GM12865 (cell line): ENCODE measurements at regions not wholly inside any gene's neighbourhood (a gene's known extent, or its start where the extent isn't known, plus 50 kb on each side); places are given as distances from the start of the nearest gene placed in this dataset.
A peak's percentile ranks its signal among the peaks of the same experiment; 100 is the strongest.
"Not testable (repeated sequence)": the region's sequence is repeated elsewhere in the genome, so short reads cannot be mapped to it uniquely, and the experiment has no call there.

ENCODE experiments used
- DNase-seq: peaks from one replicate; pipeline ENCODE4 v3.0.0; 2010; ENCODE audit warnings: low read depth
- H3K4me3 ChIP-seq: 2 replicates; pipeline ENCODE4 v1.5.1; 2011; ENCODE audit warnings: mild to moderate bottlenecking, low read depth, low read length, control low read depth
- CTCF ChIP-seq: IDR thresholded peaks from 2 replicates; pipeline ENCODE4 v1.5.1; 2011; ENCODE audit warnings: low read length, control low read depth, low read depth, inconsistent platforms; ENCODE audit not compliant: insufficient read depth; ENCODE audit errors: missing control alignments

- TF ChIP-seq CTCF: no peak
- no peak for DNase-seq
- H3K4me3 ChIP-seq: no peak overlapping the region
Observed at GRCh38 chr1:184878602-184879001, 95.7 kb downstream of the NIBAN1 start.

DNA sequence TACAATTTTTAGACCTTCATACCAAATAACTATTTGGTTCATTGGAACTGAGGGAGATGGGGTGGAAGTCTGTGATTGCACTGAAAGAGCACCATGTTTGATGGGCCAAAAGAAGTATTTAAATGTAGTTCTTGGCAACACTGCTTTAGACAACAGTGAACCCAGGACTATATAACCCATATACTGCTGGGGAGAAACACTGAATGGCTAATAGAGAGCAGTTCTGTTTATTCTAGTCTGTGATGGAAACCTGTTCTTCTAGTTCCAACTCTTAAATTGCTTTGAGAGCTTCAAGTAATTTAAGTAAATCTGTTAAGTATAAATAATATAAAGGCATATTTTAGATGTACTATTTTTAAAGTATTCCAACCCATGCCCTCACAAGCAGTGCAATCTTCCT lies 96.3 kb downstream of the NIBAN1 start:
- no peak overlapping the region for H3K4me3 ChIP-seq
- no peak for DNase-seq
- no peak for TF ChIP-seq CTCF

GRCh38 chr1:184876015-184876414 lies 98.3 kb downstream of the NIBAN1 start:
- not testable (repeated sequence) for H3K4me3 ChIP-seq, DNase-seq

GRCh38 chr1:184875218-184875617 lies 99.1 kb downstream of the NIBAN1 start:
- DNase-seq: no peak
- TF ChIP-seq CTCF: no peak
- no peak overlapping the region for H3K4me3 ChIP-seq

GRCh38 chr1:184870319-184870718 lies 104.0 kb downstream of the NIBAN1 start:
- no peak overlapping the region for H3K4me3 ChIP-seq
- TF ChIP-seq CTCF: no peak
- DNase-seq: peak; percentile 82

GRCh38 chr1:184867866-184868689 lies 106.2 kb downstream of the NIBAN1 start:
- peak; percentile 23 for DNase-seq
- H3K4me3 ChIP-seq: no peak overlapping the region
- no peak for TF ChIP-seq CTCF

DNA sequence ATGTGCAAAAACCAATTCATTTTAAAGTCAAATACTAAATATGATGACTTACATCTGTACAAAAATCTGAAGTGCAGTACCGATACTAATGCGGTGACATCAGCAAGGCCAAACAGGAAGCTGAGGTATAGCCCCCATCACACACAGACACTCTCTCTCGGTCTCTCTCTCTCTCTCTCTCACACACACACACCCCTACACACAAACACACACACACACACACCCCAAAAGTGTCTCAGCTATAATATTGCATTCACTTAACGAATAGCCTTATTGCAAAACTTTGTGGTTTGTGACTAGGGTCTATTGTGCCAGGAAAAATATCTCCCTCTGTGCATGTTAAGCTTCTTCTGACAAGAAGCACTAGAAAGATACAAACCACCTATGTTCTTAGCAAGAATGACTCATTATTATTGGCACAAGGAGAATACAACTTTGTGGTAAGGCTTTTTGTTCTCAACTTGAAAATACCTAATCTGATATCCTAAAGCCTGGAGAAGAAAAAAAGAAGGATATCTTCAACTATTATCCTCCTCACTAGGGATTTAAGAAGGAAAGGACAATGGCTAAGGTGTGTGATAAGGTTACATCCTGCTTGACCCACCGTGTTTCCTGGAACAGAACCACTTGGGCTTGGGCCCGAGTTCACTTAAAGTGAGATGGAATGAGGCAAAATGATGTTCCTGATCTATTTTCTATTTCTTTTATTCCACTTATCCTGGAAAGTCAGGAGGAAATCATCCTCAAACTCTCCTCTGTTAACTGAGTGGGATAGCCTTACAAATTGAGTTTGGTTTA lies 107.1 kb downstream of the NIBAN1 start:
- no peak overlapping the region for H3K4me3 ChIP-seq
- TF ChIP-seq CTCF: no peak
- peak; percentile 94 for DNase-seq
